CD14-positive monocyte (primary cell): ENCODE measurements at regions not wholly inside any gene's neighbourhood (a gene's known extent, or its start where the extent isn't known, plus 50 kb on each side); places are given as distances from the start of the nearest gene placed in this dataset.

Source experiments
- DNase-seq, 3 donors: peaks; one replicate each; pipeline ENCODE4 v3.0.0-alpha.2; 2011 to 2022
- H2AFZ ChIP-seq: 2 replicates; pipeline ENCODE4 v1.6.0; 2012; ENCODE audit warnings: mild to moderate bottlenecking, low read depth, low read length, inconsistent platforms; ENCODE audit not compliant: insufficient read depth, poor library complexity, severe bottlenecking
- H3K27ac ChIP-seq, 2 donors: 1 replicate in 1 of 2; 2 replicates in 1 of 2; pipeline ENCODE4 v1.5.1; 2012 to 2013; ENCODE audit warnings: low read length in 2 of 2, control low read depth in 1 of 2, inconsistent platforms in 1 of 2, low read depth in 1 of 2, mild to moderate bottlenecking in 1 of 2
- H3K27me3 ChIP-seq, 2 donors: one replicate each; pipeline versions ENCODE4 v1.6.0 to v1.6.1; 2011 to 2013; ENCODE audit warnings: low read length in 2 of 2; ENCODE audit not compliant: control insufficient read depth in 2 of 2, insufficient read depth in 2 of 2
- H3K36me3 ChIP-seq, 2 donors: replicated peaks in 1 of 2; 1 replicate in 1 of 2; 2 replicates in 1 of 2; pipeline versions ENCODE4 v1.5.1 to v1.6.1; 2012 to 2013; ENCODE audit warnings: low read length in 2 of 2, control low read depth in 1 of 2, inconsistent platforms in 1 of 2, mild to moderate bottlenecking in 1 of 2; ENCODE audit not compliant: insufficient read depth in 2 of 2, control insufficient read depth in 1 of 2
- H3K4me1 ChIP-seq, 2 donors: 1 replicate in 1 of 2; 2 replicates in 1 of 2; pipeline versions ENCODE4 v1.5.1 to v1.6.1; 2012 to 2013; ENCODE audit warnings: low read length in 2 of 2, control low read depth in 1 of 2, inconsistent platforms in 1 of 2, mild to moderate bottlenecking in 1 of 2, moderate library complexity in 1 of 2; ENCODE audit not compliant: insufficient read depth in 2 of 2, control insufficient read depth in 1 of 2
- H3K4me2 ChIP-seq: replicated peaks from 2 replicates; pipeline ENCODE3; 2012; ENCODE audit warnings: low read length, moderate library complexity, mild to moderate bottlenecking; ENCODE audit not compliant: poor library complexity, severe bottlenecking; ENCODE audit errors: extremely low read depth
- H3K4me3 ChIP-seq, 3 experiments: fragments of 200-600 bp in 1 of 3; sonication (generic) in 1 of 3; replicated peaks in 1 of 3; 1 replicate in 2 of 3; 2 replicates in 1 of 3; pipeline ENCODE4 v1.5.1; 2011 to 2013; ENCODE audit warnings: low read length in 3 of 3, mild to moderate bottlenecking in 3 of 3, control low read depth in 2 of 3, low read depth in 2 of 3, inconsistent platforms in 1 of 3, moderate library complexity in 1 of 3
- H3K79me2 ChIP-seq: 2 replicates; pipeline ENCODE4 v1.6.0; 2012; ENCODE audit warnings: mild to moderate bottlenecking, control low read depth, inconsistent platforms, low read length, moderate library complexity; ENCODE audit not compliant: insufficient read depth
- H3K9ac ChIP-seq: 2 replicates; pipeline ENCODE4 v1.6.0; 2017; ENCODE audit warnings: low read length, mild to moderate bottlenecking; ENCODE audit not compliant: insufficient read depth, poor library complexity, severe bottlenecking
- H3K9me3 ChIP-seq, 2 donors: replicated peaks in 1 of 2; 1 replicate in 1 of 2; 2 replicates in 1 of 2; pipeline versions ENCODE4 v1.5.1 to v1.6.1; 2012 to 2013; ENCODE audit warnings: low read length in 2 of 2, control low read depth in 1 of 2; ENCODE audit not compliant: control insufficient read depth in 1 of 2, insufficient read depth in 1 of 2
- H4K20me1 ChIP-seq: 2 replicates; pipeline ENCODE4 v1.6.0; 2012; ENCODE audit warnings: mild to moderate bottlenecking, low read length, control low read depth, moderate library complexity; ENCODE audit not compliant: insufficient read depth
- H3K27ac Mint-ChIP-seq, 7 donors: one replicate each; pipeline ENCODE4 v1.8.0; 2020; ENCODE audit warnings: mild to moderate bottlenecking in 7 of 7, mixed read lengths in 7 of 7, moderate library complexity in 6 of 7, inconsistent platforms in 2 of 7
- H3K27me3 Mint-ChIP-seq, 3 donors: one replicate each; pipeline ENCODE4 v1.8.0; 2021 to 2022; ENCODE audit warnings: low read depth in 3 of 3, mild to moderate bottlenecking in 3 of 3, mixed read lengths in 3 of 3, moderate library complexity in 3 of 3, inconsistent platforms in 1 of 3
- H3K36me3 Mint-ChIP-seq, 2 donors: one replicate each; pipeline ENCODE4 v1.8.0; 2020; ENCODE audit warnings: mixed read lengths in 2 of 2, inconsistent platforms in 1 of 2, mild to moderate bottlenecking in 1 of 2
- H3K4me1 Mint-ChIP-seq: one replicate; pipeline ENCODE4 v1.8.0; 2020; ENCODE audit warnings: mild to moderate bottlenecking, mixed read lengths
- H3K4me3 Mint-ChIP-seq, 2 donors: one replicate each; pipeline ENCODE4 v1.8.0; 2020; ENCODE audit warnings: mild to moderate bottlenecking in 2 of 2, mixed read lengths in 2 of 2, moderate library complexity in 1 of 2
- H3K9me3 Mint-ChIP-seq, 7 donors: one replicate each; pipeline ENCODE4 v1.8.0; 2020 to 2022; ENCODE audit warnings: mixed read lengths in 7 of 7, mild to moderate bottlenecking in 6 of 7, moderate library complexity in 6 of 7, inconsistent platforms in 2 of 7
- WGBS: methylation state at CpG from one replicate; pipeline ENCODE4 v1.1.5; 2013; ENCODE audit warnings: missing lambda C conversion rate; ENCODE audit not compliant: insufficient coverage; 5-methylcytosine and 5-hydroxymethylcytosine counted together
- intact Hi-C, 2 donors: fragments of 100-400 bp; cut with micrococcal nuclease; formaldehyde crosslinking; loops; one replicate each; pipeline versions ENCODE4 v1.15.0 to v1.15.1; 2023
- TF ChIP-seq, protein P1 (sequence below): fragments of 200-600 bp; IDR thresholded peaks from one replicate; pipeline ENCODE4 v1.8.0; 2022; ENCODE audit warnings: antibody characterized with exemption, mild to moderate bottlenecking

GRCh38 chr7:26525398-26526264, 234.0 kb downstream of the SNX10 start:
- Histone ChIP-seq H2AFZ (no peak overlapping the region), H3K79me2 (no peaks in the 10 kb centered on the region), H3K4me2 (no peak overlapping the region), H3K4me3 (no peak overlapping the region), H3K27ac (no peak overlapping the region), H3K9me3 (no peaks in the 10 kb centered on the region), H3K9ac (no peak overlapping the region), H3K27me3 (no peaks in the 10 kb centered on the region), H4K20me1 (no peaks in the 10 kb centered on the region), H3K36me3 (no peaks in the 10 kb centered on the region), H3K4me1 (no peaks in the 10 kb centered on the region)
- DNase-seq: peak in 1 of 3 donors; percentile 1
- Mint-ChIP-seq H3K9me3 (no peaks in the 10 kb centered on the region), H3K4me3 (no peak overlapping the region), H3K27me3 (peaks cover 0 to 1% (median 1%) of the 10 kb centered on the region in 3 donors), H3K36me3 (no peaks in the 10 kb centered on the region), H3K4me1 (peaks cover 6% of the 10 kb centered on the region), H3K27ac (peak overlapping the region in 1 of 7 donors; percentile 32)
- TF ChIP-seq, protein P1, sequence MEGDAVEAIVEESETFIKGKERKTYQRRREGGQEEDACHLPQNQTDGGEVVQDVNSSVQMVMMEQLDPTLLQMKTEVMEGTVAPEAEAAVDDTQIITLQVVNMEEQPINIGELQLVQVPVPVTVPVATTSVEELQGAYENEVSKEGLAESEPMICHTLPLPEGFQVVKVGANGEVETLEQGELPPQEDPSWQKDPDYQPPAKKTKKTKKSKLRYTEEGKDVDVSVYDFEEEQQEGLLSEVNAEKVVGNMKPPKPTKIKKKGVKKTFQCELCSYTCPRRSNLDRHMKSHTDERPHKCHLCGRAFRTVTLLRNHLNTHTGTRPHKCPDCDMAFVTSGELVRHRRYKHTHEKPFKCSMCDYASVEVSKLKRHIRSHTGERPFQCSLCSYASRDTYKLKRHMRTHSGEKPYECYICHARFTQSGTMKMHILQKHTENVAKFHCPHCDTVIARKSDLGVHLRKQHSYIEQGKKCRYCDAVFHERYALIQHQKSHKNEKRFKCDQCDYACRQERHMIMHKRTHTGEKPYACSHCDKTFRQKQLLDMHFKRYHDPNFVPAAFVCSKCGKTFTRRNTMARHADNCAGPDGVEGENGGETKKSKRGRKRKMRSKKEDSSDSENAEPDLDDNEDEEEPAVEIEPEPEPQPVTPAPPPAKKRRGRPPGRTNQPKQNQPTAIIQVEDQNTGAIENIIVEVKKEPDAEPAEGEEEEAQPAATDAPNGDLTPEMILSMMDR: no peak
- intact Hi-C loops: no loop called here
- WGBS: 82% methylated on average over 11 of the region's 16 CpGs

GRCh38 chr7:26526265-26526587, 234.6 kb downstream of the SNX10 start:
- Mint-ChIP-seq H3K4me1 (peaks cover 6% of the 10 kb centered on the region), H3K4me3 (no peak overlapping the region), H3K36me3 (no peaks in the 10 kb centered on the region), H3K27ac (peak overlapping the region in 1 of 7 donors; percentile 82), H3K27me3 (peaks cover 0 to 1% (median 1%) of the 10 kb centered on the region in 3 donors), H3K9me3 (no peaks in the 10 kb centered on the region)
- Histone ChIP-seq H3K9me3 (no peaks in the 10 kb centered on the region), H4K20me1 (no peaks in the 10 kb centered on the region), H3K4me3 (no peak overlapping the region), H3K36me3 (no peaks in the 10 kb centered on the region), H2AFZ (no peak overlapping the region), H3K4me1 (no peaks in the 10 kb centered on the region), H3K4me2 (no peak overlapping the region), H3K27ac (no peak overlapping the region), H3K9ac (no peak overlapping the region), H3K27me3 (no peaks in the 10 kb centered on the region), H3K79me2 (no peaks in the 10 kb centered on the region)
- intact Hi-C loops: no loop called here
- 86% methylated on average over 4 of the region's 4 CpGs for WGBS
- TF ChIP-seq, protein P1: no peak
- no peak for DNase-seq
